Colonic mucosa (tissue), 4 donors: ENCODE measurements at regions not wholly inside any gene's neighbourhood (a gene's known extent, or its start where the extent isn't known, plus 50 kb on each side); places are given as distances from the start of the nearest gene placed in this dataset.

Source experiments
- DNase-seq: peaks from one replicate; pipeline ENCODE4 v3.0.0-alpha.2; 2020
- H3K27ac ChIP-seq: fragments of 200-600 bp; one replicate; pipeline ENCODE4 v1.8.0; 2021
- H3K27me3 ChIP-seq: fragments of 200-600 bp; one replicate; pipeline ENCODE4 v1.8.0; 2021
- H3K36me3 ChIP-seq: fragments of 200-600 bp; one replicate; pipeline ENCODE4 v1.8.0; 2021
- H3K4me1 ChIP-seq: fragments of 200-600 bp; one replicate; pipeline ENCODE4 v1.8.0; 2021; ENCODE audit warnings: mild to moderate bottlenecking
- H3K4me3 ChIP-seq: fragments of 200-600 bp; one replicate; pipeline ENCODE4 v1.8.0; 2021
- H3K9ac ChIP-seq, 2 donors: one replicate each; pipeline ENCODE4 v1.7.0; 2013; ENCODE audit warnings: control low read depth in 2 of 2, low read depth in 2 of 2, low read length in 2 of 2
- H3K9me3 ChIP-seq: fragments of 200-600 bp; one replicate; pipeline ENCODE4 v1.8.0; 2021
- CTCF ChIP-seq: fragments of 200-600 bp; IDR thresholded peaks from one replicate; pipeline ENCODE4 v1.8.0; 2022; ENCODE audit warnings: antibody characterized with exemption, mild to moderate bottlenecking
- intact Hi-C: fragments of 100-400 bp; cut with DNase I; formaldehyde crosslinking; loops from one replicate; pipeline ENCODE4 v1.14.1; 2022
- donor health status: healthy.
- donor health status: DM: no; HTN: no; CAD: no.
- donor health status: DM: no; HTN: no; CAD: no.

- Histone ChIP-seq H3K4me3 (no peak overlapping the region), H3K9me3 (no peaks in the 10 kb centered on the region), H3K27me3 (no peaks in the 10 kb centered on the region), H3K36me3 (no peaks in the 10 kb centered on the region), H3K4me1 (no peaks in the 10 kb centered on the region), H3K9ac (no peak overlapping the region), H3K27ac (no peak overlapping the region)
- intact Hi-C loops, result no loop called here
- no peak for TF ChIP-seq CTCF
- no peak for DNase-seq
Measured at GRCh38 chr5:27784317-27784716, 745.9 kb upstream of the CDH9 start.

- intact Hi-C loops, result no loop called here
- no peaks in the 10 kb centered on the region for H3K27me3 ChIP-seq
- no peak for DNase-seq
- no peaks in the 10 kb centered on the region for H3K36me3 ChIP-seq
- H3K27ac ChIP-seq, result no peak overlapping the region
- H3K9ac ChIP-seq, result no peak overlapping the region
- no peak overlapping the region for H3K4me3 ChIP-seq
- no peaks in the 10 kb centered on the region for H3K4me1 ChIP-seq
- no peaks in the 10 kb centered on the region for H3K9me3 ChIP-seq
- TF ChIP-seq CTCF, result no peak
Measured at GRCh38 chr5:27778121-27778520, 739.7 kb upstream of the CDH9 start.

GRCh38 chr5:27773636-27774035, 735.2 kb upstream of the CDH9 start:
- H3K4me1 ChIP-seq, result no peaks in the 10 kb centered on the region
- no peak overlapping the region for H3K4me3 ChIP-seq
- no peak overlapping the region for H3K9ac ChIP-seq
- H3K27me3 ChIP-seq, result no peaks in the 10 kb centered on the region
- no peak overlapping the region for H3K27ac ChIP-seq
- no peaks in the 10 kb centered on the region for H3K9me3 ChIP-seq
- no peak for TF ChIP-seq CTCF
- no peak for DNase-seq
- intact Hi-C loops, result no loop called here
- H3K36me3 ChIP-seq, result no peaks in the 10 kb centered on the region

- Histone ChIP-seq H3K27me3 (no peaks in the 10 kb centered on the region), H3K36me3 (no peaks in the 10 kb centered on the region), H3K4me1 (no peaks in the 10 kb centered on the region), H3K9me3 (no peaks in the 10 kb centered on the region), H3K4me3 (no peak overlapping the region), H3K9ac (no peak overlapping the region), H3K27ac (no peak overlapping the region)
- TF ChIP-seq CTCF, result no peak
- no peak for DNase-seq
- intact Hi-C loops, result no loop called here
Measured at GRCh38 chr5:27773166-27773565, 734.8 kb upstream of the CDH9 start.

GRCh38 chr5:27769748-27770402, 731.5 kb upstream of the CDH9 start:
- Histone ChIP-seq H3K27me3 (no peaks in the 10 kb centered on the region), H3K36me3 (no peaks in the 10 kb centered on the region), H3K9me3 (no peaks in the 10 kb centered on the region), H3K4me1 (no peaks in the 10 kb centered on the region), H3K27ac (no peak overlapping the region), H3K9ac (no peak overlapping the region), H3K4me3 (no peak overlapping the region)
- intact Hi-C loops, result no loop called here
- no peak for DNase-seq
- TF ChIP-seq CTCF, result no peak
